H1 (cell line): ENCODE measurements at regions not wholly inside any gene's neighbourhood (a gene's known extent, or its start where the extent isn't known, plus 50 kb on each side); places are given as distances from the start of the nearest gene placed in this dataset.

Experiments
- CTCF ChIA-PET: fragments of 300-600 bp; sonication (Branson Sonifier 250); formaldehyde crosslinking; loops from one replicate; lab custom pipeline; 2021; ENCODE audit not compliant: partially characterized antibody; lab: Charles Lee
- POLR2A ChIA-PET: fragments of 300-600 bp; sonication (Branson Sonifier 250); formaldehyde crosslinking; loops from one replicate; lab custom pipeline; 2021; ENCODE audit warnings: inconsistent platforms; ENCODE audit not compliant: partially characterized antibody; lab: Charles Lee
- DNase-seq, 2 experiments: peaks; one replicate each; pipeline versions ENCODE4 v3.0.0 to v3.0.0-alpha.2; 2010 to 2022; ENCODE audit warnings: low spot score in 2 of 2, low read depth in 1 of 2, mixed read lengths in 1 of 2
- FAIRE-seq: peaks from 2 replicates; lab custom pipeline; 2011; peaks lifted over from hg19 to GRCh38; lab: Jason Lieb, UNC
- H2AFZ ChIP-seq: 2 replicates; pipeline ENCODE4 v1.8.1; 2012; ENCODE audit warnings: low read length, inconsistent platforms
- H2AK5ac ChIP-seq: 2 replicates; pipeline ENCODE4 v1.6.1; 2013; ENCODE audit warnings: low read depth, low read length
- H2BK120ac ChIP-seq: replicated peaks from 2 replicates; pipeline ENCODE3; 2013; ENCODE audit warnings: low read depth, low read length, inconsistent platforms
- H2BK12ac ChIP-seq: 2 replicates; pipeline ENCODE4 v1.6.1; 2013; ENCODE audit warnings: low read depth, low read length
- H2BK15ac ChIP-seq: 2 replicates; pipeline ENCODE4 v1.6.1; 2013; ENCODE audit warnings: low read length
- H2BK20ac ChIP-seq: 2 replicates; pipeline ENCODE4 v1.6.1; 2013; ENCODE audit warnings: low read length
- H2BK5ac ChIP-seq: 2 replicates; pipeline ENCODE4 v1.6.1; 2013; ENCODE audit warnings: low read depth, low read length
- H3K14ac ChIP-seq: 2 replicates; pipeline ENCODE4 v1.6.1; 2013; ENCODE audit warnings: inconsistent platforms; ENCODE audit not compliant: insufficient read length
- H3K18ac ChIP-seq: 2 replicates; pipeline ENCODE4 v1.6.1; 2013; ENCODE audit warnings: low read length; ENCODE audit errors: extremely low read depth
- H3K23ac ChIP-seq: 2 replicates; pipeline ENCODE4 v1.6.1; 2013; ENCODE audit warnings: inconsistent platforms; ENCODE audit not compliant: insufficient read length
- H3K23me2 ChIP-seq: 2 replicates; pipeline ENCODE4 v1.6.1; 2013; ENCODE audit warnings: low read depth, low read length
- H3K27ac ChIP-seq: 2 replicates; pipeline ENCODE4 v1.6.1; 2011; ENCODE audit warnings: low read depth, low read length, inconsistent platforms
- H3K27me3 ChIP-seq, 4 experiments: replicated peaks in 1 of 4; 1 replicate in 1 of 4; 2 replicates in 3 of 4; pipeline versions ENCODE4 v1.6.1 to v1.8.1; 2011 to 2013; ENCODE audit warnings: low read length in 3 of 4, mild to moderate bottlenecking in 3 of 4, inconsistent platforms in 2 of 4, mixed read lengths in 2 of 4, moderate library complexity in 1 of 4; ENCODE audit not compliant: control insufficient read depth in 3 of 4, insufficient read depth in 3 of 4; ENCODE audit errors: extremely low read depth in 1 of 4
- H3K36me3 ChIP-seq, 4 experiments: 2 replicates each; pipeline versions ENCODE4 v1.6.1 to v1.8.1; 2011 to 2013; ENCODE audit warnings: mild to moderate bottlenecking in 4 of 4, low read length in 3 of 4, moderate library complexity in 2 of 4, control low read depth in 1 of 4, inconsistent platforms in 1 of 4; ENCODE audit not compliant: insufficient read depth in 4 of 4, control insufficient read depth in 2 of 4
- H3K4ac ChIP-seq: replicated peaks from 2 replicates; pipeline ENCODE3; 2013; ENCODE audit warnings: low read length, low read depth, mixed read lengths, inconsistent platforms; ENCODE audit not compliant: insufficient read length
- H3K4me1 ChIP-seq, 4 experiments: replicated peaks in 1 of 4; 1 replicate in 1 of 4; 2 replicates in 3 of 4; pipeline versions ENCODE4 v1.6.1 to v1.8.1; 2011 to 2013; ENCODE audit warnings: low read length in 3 of 4, inconsistent platforms in 2 of 4, mixed read lengths in 1 of 4; ENCODE audit not compliant: insufficient read depth in 4 of 4, control insufficient read depth in 3 of 4
- H3K4me2 ChIP-seq, 2 experiments: 2 replicates each; pipeline versions ENCODE4 v1.6.1 to v1.8.1; 2011 to 2013; ENCODE audit warnings: low read depth in 2 of 2, low read length in 2 of 2, control low read depth in 1 of 2, inconsistent platforms in 1 of 2, mild to moderate bottlenecking in 1 of 2; ENCODE audit not compliant: insufficient read depth in 1 of 2
- H3K4me3 ChIP-seq, 4 experiments: fragments of 200-600, 300-600 bp in 1 of 4; sonication (generic), shearing (Covaris generic), sonication (Bioruptor Twin) in 1 of 4; 2 replicates each; pipeline versions ENCODE4 v1.5.1 to v1.8.1; 2011 to 2016; ENCODE audit warnings: low read length in 4 of 4, low read depth in 3 of 4, control low read depth in 2 of 4, inconsistent platforms in 2 of 4, mild to moderate bottlenecking in 2 of 4, mixed read lengths in 1 of 4, moderate library complexity in 1 of 4; ENCODE audit not compliant: insufficient read depth in 2 of 4; ENCODE audit errors: extremely low read depth in 1 of 4
- H3K56ac ChIP-seq: replicated peaks from 2 replicates; pipeline ENCODE3; 2013; ENCODE audit warnings: low read depth, mild to moderate bottlenecking, mixed read lengths, low read length, inconsistent platforms; ENCODE audit not compliant: insufficient read length
- H3K79me1 ChIP-seq: 2 replicates; pipeline ENCODE4 v1.6.1; 2013; ENCODE audit warnings: low read depth, low read length, control low read depth
- H3K79me2 ChIP-seq, 2 experiments: 2 replicates each; pipeline versions ENCODE4 v1.6.1 to v1.8.1; 2012 to 2013; ENCODE audit warnings: low read length in 2 of 2, mild to moderate bottlenecking in 2 of 2, inconsistent platforms in 1 of 2; ENCODE audit not compliant: insufficient read depth in 2 of 2, control insufficient read depth in 1 of 2
- H3K9ac ChIP-seq, 4 experiments: replicated peaks in 1 of 4; 1 replicate in 1 of 4; 2 replicates in 3 of 4; pipeline versions ENCODE4 v1.6.1 to v1.8.1; 2011 to 2013; ENCODE audit warnings: low read depth in 3 of 4, low read length in 3 of 4, control low read depth in 2 of 4, mild to moderate bottlenecking in 2 of 4, moderate library complexity in 2 of 4, inconsistent platforms in 1 of 4; ENCODE audit errors: extremely low read depth in 1 of 4
- H3K9me3 ChIP-seq, 2 experiments: 2 replicates each; pipeline versions ENCODE4 v1.6.1 to v1.8.1; 2012 to 2013; ENCODE audit warnings: mild to moderate bottlenecking in 2 of 2, moderate library complexity in 2 of 2, control low read depth in 1 of 2, inconsistent platforms in 1 of 2, low read depth in 1 of 2, low read length in 1 of 2, mixed read lengths in 1 of 2; ENCODE audit not compliant: insufficient read depth in 2 of 2
- H4K20me1 ChIP-seq, 2 experiments: replicated peaks in 1 of 2; 2 replicates each; pipeline versions ENCODE3 to v1.8.1; 2011 to 2013; ENCODE audit warnings: inconsistent platforms in 2 of 2, low read length in 2 of 2, mild to moderate bottlenecking in 1 of 2; ENCODE audit not compliant: insufficient read depth in 2 of 2, control insufficient read depth in 1 of 2
- H4K5ac ChIP-seq: 2 replicates; pipeline ENCODE4 v1.6.1; 2013; ENCODE audit warnings: low read length, low read depth, mixed read lengths, inconsistent platforms; ENCODE audit not compliant: insufficient read length
- H4K8ac ChIP-seq: 2 replicates; pipeline ENCODE4 v1.8.0; 2013; ENCODE audit warnings: mild to moderate bottlenecking, moderate library complexity, low read length, inconsistent platforms; ENCODE audit not compliant: insufficient read depth; ENCODE audit errors: extremely low read depth
- H4K91ac ChIP-seq: replicated peaks from 2 replicates; pipeline ENCODE3; 2013; ENCODE audit warnings: low read length, mixed read lengths, inconsistent platforms; ENCODE audit not compliant: insufficient read length
- BCL11A ChIP-seq, 2 experiments: IDR thresholded peaks; one replicate each; pipeline ENCODE4 v1.6.1; 2011; ENCODE audit warnings: low read depth in 2 of 2, low read length in 2 of 2, mild to moderate bottlenecking in 2 of 2
- EGR1 ChIP-seq: IDR thresholded peaks from 2 replicates; pipeline ENCODE4 v1.6.1; 2011; ENCODE audit warnings: low read depth, low read length, borderline replicate concordance
- HDAC2 ChIP-seq, 2 experiments: fragments of 300-600 bp in 1 of 2; sonication (generic) in 1 of 2; IDR thresholded peaks; 2 replicates each; pipeline ENCODE4 v1.6.1; 2011 to 2012; ENCODE audit warnings: low read depth in 2 of 2, low read length in 2 of 2, mild to moderate bottlenecking in 2 of 2, moderate library complexity in 2 of 2, borderline replicate concordance in 1 of 2, inconsistent platforms in 1 of 2
- NANOG ChIP-seq: IDR thresholded peaks from 2 replicates; pipeline ENCODE4 v1.6.1; 2011; ENCODE audit warnings: low read length, low read depth, mild to moderate bottlenecking, inconsistent platforms; ENCODE audit not compliant: insufficient read depth, poor library complexity, severe bottlenecking
- RBBP5 ChIP-seq: IDR thresholded peaks from 2 replicates; pipeline ENCODE4 v1.7.1; 2012; ENCODE audit warnings: low read depth, mild to moderate bottlenecking, inconsistent platforms, low read length, moderate library complexity, borderline replicate concordance
- RFX5 ChIP-seq: IDR thresholded peaks from 2 replicates; pipeline ENCODE4 v1.6.1; 2011; ENCODE audit warnings: low read depth, low read length, improper control_type of control experiment, borderline replicate concordance
- RNF2 ChIP-seq: fragments of 200-900, 300-1000 bp; sonication (generic); IDR thresholded peaks from 2 replicates; pipeline ENCODE4 v1.7.1; 2016; ENCODE audit warnings: borderline replicate concordance, low read depth, mild to moderate bottlenecking, antibody characterized with exemption, low read length; ENCODE audit not compliant: poor library complexity, severe bottlenecking; ENCODE audit errors: missing control alignments
- SIX5 ChIP-seq: IDR thresholded peaks from 2 replicates; pipeline ENCODE4 v1.6.1; 2011; ENCODE audit warnings: mild to moderate bottlenecking, low read depth, low read length
- WGBS, 2 experiments: shearing (Covaris generic) in 1 of 2; methylation state at CpG; one replicate each; pipeline versions ENCODE4 v1.1.6 to v1.1.7; 2013 to 2015; ENCODE audit warnings: low lambda C conversion rate in 2 of 2, mixed read lengths in 2 of 2, inconsistent platforms in 1 of 2, low coverage in 1 of 2, missing lambda C conversion rate in 1 of 2; ENCODE audit not compliant: insufficient replicate concordance in 2 of 2, insufficient coverage in 1 of 2, insufficient read length in 1 of 2; ENCODE audit errors: extremely low coverage in 1 of 2, missing lambda C conversion rate in 1 of 2; 5-methylcytosine and 5-hydroxymethylcytosine counted together

DNA sequence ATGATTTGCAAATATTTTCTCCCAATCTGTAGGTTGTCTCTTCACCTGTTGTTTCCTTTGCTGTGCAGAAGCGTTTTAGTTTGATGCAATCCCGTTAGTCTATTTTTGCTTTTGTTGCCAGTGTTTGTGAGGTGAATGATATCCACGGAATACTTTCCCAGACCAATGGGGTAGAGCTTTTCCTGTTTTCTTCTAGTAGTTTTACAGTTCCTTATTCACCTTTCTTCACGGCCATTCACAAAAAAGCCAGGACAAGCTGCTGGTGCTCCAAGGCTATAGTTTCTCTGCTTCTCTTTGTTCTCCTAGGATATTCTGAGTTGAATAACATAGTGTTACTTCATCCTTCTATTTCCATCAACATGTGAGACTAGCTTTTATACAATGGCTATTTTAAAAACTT, 98.7 kb downstream of the UTP18 start:
- H3K4me3 ChIP-seq: no peak overlapping the region
- 86% methylated on average over 4 of the region's 4 CpGs; no CpG with 5 or more reads in 1 of the 2 experiments for WGBS, 2 experiments
- no peak overlapping the region for H3K4me2 ChIP-seq
- no peak overlapping the region for H3K27ac ChIP-seq
- no peaks in the 10 kb centered on the region for H3K79me2 ChIP-seq
- CTCF ChIA-PET: interaction anchor here (1.1 to 1.3 kb wide), 3 partner anchors 10 to 340 kb away, joined by 3 to 4 read pairs (median 3); no protein-coding TSS in a partner anchor
- no peak overlapping the region for H4K91ac ChIP-seq
- no peak overlapping the region for H3K9ac ChIP-seq
- H3K56ac ChIP-seq: no peak overlapping the region
- no peak for DNase-seq
- no peak overlapping the region for H2BK20ac ChIP-seq
- peaks cover 0 to 14% (median 7%) of the 10 kb centered on the region in 4 experiments; a peak in 6 of 7 replicates for H3K4me1 ChIP-seq
- no peak overlapping the region for H3K14ac ChIP-seq
- H4K20me1 ChIP-seq: no peaks in the 10 kb centered on the region
- no peak overlapping the region for H4K5ac ChIP-seq
- no peak overlapping the region for H2BK120ac ChIP-seq
- H3K18ac ChIP-seq: no peak overlapping the region
- H2AK5ac ChIP-seq: no peak overlapping the region
- H3K23me2 ChIP-seq: no peaks in the 10 kb centered on the region
- H2BK15ac ChIP-seq: no peak overlapping the region
- FAIRE-seq: no peak
- H2BK12ac ChIP-seq: no peak overlapping the region
- H3K79me1 ChIP-seq: no peaks in the 10 kb centered on the region
- no peak overlapping the region for H3K4ac ChIP-seq
- H3K27me3 ChIP-seq: no peaks in the 10 kb centered on the region
- H2BK5ac ChIP-seq: no peak overlapping the region
- TF ChIP-seq RFX5 (no peak), HDAC2 (IDR thresholded peaks at IDR 0.05; ENCODE audit: borderline replicate concordance in 1 of 2, low read depth in 2 of 2, low read length in 2 of 2) (no peak), SIX5 (no peak), EGR1 (no peak), RNF2 (no peak), BCL11A (IDR thresholded peaks at IDR 0.05; ENCODE audit: low read depth in 2 of 2, low read length in 2 of 2) (no peak), RBBP5 (no peak), NANOG (no peak)
- POLR2A ChIA-PET: no interaction called here
- H3K36me3 ChIP-seq: no peaks in the 10 kb centered on the region
- H2AFZ ChIP-seq: no peak overlapping the region
- H4K8ac ChIP-seq: no peak overlapping the region
- no peaks in the 10 kb centered on the region for H3K9me3 ChIP-seq
- H3K23ac ChIP-seq: no peak overlapping the region
